Endothelial cell of umbilical vein (primary cell): ENCODE measurements at regions not wholly inside any gene's neighbourhood (a gene's known extent, or its start where the extent isn't known, plus 50 kb on each side); places are given as distances from the start of the nearest gene placed in this dataset.

Source experiments
- BruUV-seq: library from RNA; stranded (reverse); fragments of 400-500 nt; replicated peaks from 2 replicates; lab custom pipeline; 2021; lab: Mats Ljungman, UMichigan
- CTCF ChIA-PET: fragments of 300-600, 350-600 bp; sonication (Branson Sonifier 250); formaldehyde crosslinking; loops from one replicate; lab custom pipeline; 2021; ENCODE audit warnings: antibody characterized with exemption, inconsistent platforms; lab: Charles Lee
- POLR2A ChIA-PET: fragments of 300-600, 350-600 bp; sonication (Branson Sonifier 250); formaldehyde crosslinking; loops from one replicate; lab custom pipeline; 2021; ENCODE audit warnings: antibody characterized with exemption, inconsistent platforms; lab: Charles Lee
- DNase-seq: peaks from one replicate; pipeline ENCODE4 v3.0.0-alpha.2; 2011; ENCODE audit warnings: low read depth, low spot score
- FAIRE-seq: peaks from 2 replicates; lab custom pipeline; 2011; peaks lifted over from hg19 to GRCh38; lab: Jason Lieb, UNC
- H2AFZ ChIP-seq: 2 replicates; pipeline ENCODE4 v1.6.0; 2012; ENCODE audit warnings: low read depth, low read length, control low read depth, inconsistent platforms
- H3K27ac ChIP-seq: 2 replicates; pipeline ENCODE4 v1.5.1; 2011; ENCODE audit warnings: low read depth, mild to moderate bottlenecking, control low read depth, low read length, moderate library complexity; ENCODE audit not compliant: insufficient read depth
- H3K27me3 ChIP-seq, 2 experiments: 2 replicates each; pipeline versions ENCODE4 v1.6.0 to v1.6.1; 2011; ENCODE audit warnings: low read length in 2 of 2, mixed read lengths in 1 of 2; ENCODE audit not compliant: control insufficient read depth in 2 of 2, insufficient read depth in 2 of 2
- H3K36me3 ChIP-seq, 2 experiments: 2 replicates in 1 of 2; 3 replicates in 1 of 2; pipeline ENCODE4 v1.5.1; 2011; ENCODE audit warnings: low read length in 2 of 2, mild to moderate bottlenecking in 1 of 2, moderate library complexity in 1 of 2; ENCODE audit not compliant: control insufficient read depth in 2 of 2, insufficient read depth in 2 of 2; ENCODE audit errors: extremely low read depth in 1 of 2
- H3K4me1 ChIP-seq: 3 replicates; pipeline ENCODE4 v1.5.1; 2011; ENCODE audit warnings: mild to moderate bottlenecking, low read length; ENCODE audit not compliant: control insufficient read depth, insufficient read depth; ENCODE audit errors: extremely low read depth
- H3K4me2 ChIP-seq: 2 replicates; pipeline ENCODE4 v1.6.1; 2011; ENCODE audit warnings: low read length, control low read depth, mixed read lengths; ENCODE audit not compliant: insufficient read depth
- H3K4me3 ChIP-seq, 3 experiments: fragments of 200-600 bp in 1 of 3; sonication (generic), shearing (Covaris generic) in 1 of 3; replicated peaks in 1 of 3; 2 replicates each; pipeline ENCODE4 v1.5.1; 2011 to 2016; ENCODE audit warnings: control low read depth in 3 of 3, low read length in 3 of 3, mild to moderate bottlenecking in 2 of 3, inconsistent platforms in 1 of 3, low read depth in 1 of 3, moderate library complexity in 1 of 3; ENCODE audit not compliant: insufficient read depth in 1 of 3
- H3K79me2 ChIP-seq: 2 replicates; pipeline ENCODE4 v1.6.0; 2012; ENCODE audit warnings: low read length, inconsistent platforms; ENCODE audit not compliant: control insufficient read depth, insufficient read depth
- H3K9ac ChIP-seq: replicated peaks from 2 replicates; pipeline ENCODE3; 2011; ENCODE audit warnings: low read length, control low read depth; ENCODE audit not compliant: insufficient read depth; ENCODE audit errors: extremely low read depth
- H3K9me1 ChIP-seq: replicated peaks from 3 replicates; pipeline ENCODE4 v1.6.0; 2011; ENCODE audit warnings: mild to moderate bottlenecking, low read length; ENCODE audit not compliant: control insufficient read depth, insufficient read depth; ENCODE audit errors: extremely low read depth
- H3K9me3 ChIP-seq: replicated peaks from 2 replicates; pipeline ENCODE4 v1.5.1; 2012; ENCODE audit warnings: low read length, inconsistent platforms; ENCODE audit not compliant: control insufficient read depth, insufficient read depth
- H4K20me1 ChIP-seq: replicated peaks from 2 replicates; pipeline ENCODE3; 2011; ENCODE audit warnings: mild to moderate bottlenecking, low read length; ENCODE audit not compliant: control insufficient read depth, insufficient read depth; ENCODE audit errors: extremely low read depth
- CTCF ChIP-seq, 2 donors: IDR thresholded peaks; 1 replicate in 1 of 2; 2 replicates in 1 of 2; pipeline ENCODE4 v1.5.1; 2011; ENCODE audit warnings: low read length in 2 of 2, mild to moderate bottlenecking in 2 of 2, moderate library complexity in 2 of 2, control low read depth in 1 of 2, inconsistent platforms in 1 of 2, low read depth in 1 of 2; ENCODE audit not compliant: insufficient read depth in 1 of 2; ENCODE audit errors: extremely low read depth in 1 of 2
- EZH2 ChIP-seq: IDR thresholded peaks from 2 replicates; pipeline ENCODE4 v1.6.1; 2012; ENCODE audit warnings: borderline replicate concordance, low read depth, mild to moderate bottlenecking, moderate library complexity, low read length, inconsistent platforms; ENCODE audit not compliant: severe bottlenecking
- FOS ChIP-seq: IDR thresholded peaks from 2 replicates; pipeline ENCODE4 v1.6.1; 2011; ENCODE audit warnings: mild to moderate bottlenecking, low read length, moderate library complexity, borderline replicate concordance; ENCODE audit not compliant: insufficient read depth
- GATA2 ChIP-seq: IDR thresholded peaks from 2 replicates; pipeline ENCODE4 v1.7.0; 2011; ENCODE audit warnings: low read depth, mild to moderate bottlenecking, moderate library complexity, mixed read lengths, low read length; ENCODE audit not compliant: insufficient read length, insufficient read depth
- JUN ChIP-seq: IDR thresholded peaks from 2 replicates; pipeline ENCODE4 v1.6.1; 2011; ENCODE audit warnings: borderline replicate concordance, low read depth; ENCODE audit not compliant: insufficient read length, insufficient read depth
- MAX ChIP-seq: IDR thresholded peaks from 2 replicates; pipeline ENCODE4 v1.6.1; 2011; ENCODE audit not compliant: insufficient read depth, insufficient read length
- MYC ChIP-seq: IDR thresholded peaks from one replicate; pipeline ENCODE4 v1.6.1; 2011; ENCODE audit warnings: mild to moderate bottlenecking, low read depth, low read length
- POLR2A ChIP-seq: IDR thresholded peaks from 2 replicates; pipeline ENCODE4 v1.6.1; 2012; ENCODE audit warnings: low read depth, mild to moderate bottlenecking, control low read depth, low read length
- POLR2AphosphoS5 ChIP-seq: IDR thresholded peaks from 2 replicates; pipeline ENCODE4 v1.6.1; 2012; ENCODE audit warnings: low read depth, mild to moderate bottlenecking, control low read depth, low read length, moderate library complexity; ENCODE audit not compliant: insufficient read depth
- dilution Hi-C: fragments of 300-500 bp; cut with MboI; formaldehyde crosslinking; loops from one replicate; pipeline ENCODE4 v1.15.0; 2019; ENCODE audit warnings: low sequenced_read_pairs; ENCODE audit not compliant: extremely low pct_ligation_motif_present
- intact Hi-C: fragments of 100-400 bp; cut with micrococcal nuclease; formaldehyde crosslinking; loops from one replicate; pipeline ENCODE4 v1.10.0; 2022

GRCh38 chr4:181592221-181592745 is 650.9 kb upstream of the TENM3 start:
- TF ChIP-seq EZH2, result no peak
- no peak for TF ChIP-seq JUN
- no peak for TF ChIP-seq POLR2AphosphoS5
- no peak for TF ChIP-seq MYC
- TF ChIP-seq POLR2A, result no peak
- no peak for TF ChIP-seq CTCF (IDR thresholded peaks at IDR 0.05; ENCODE audit: extremely low read depth in 1 of 2, insufficient read depth in 1 of 2, low read depth in 1 of 2, low read length in 2 of 2)
- TF ChIP-seq FOS, result no peak
- no peak for TF ChIP-seq GATA2
- no peak for TF ChIP-seq MAX
- ChIA-PET CTCF (no interaction called here), POLR2A (no interaction called here)
- dilution Hi-C loops (no loop called here), intact Hi-C loops (no loop called here)
- no TSS peak for BruUV-seq
- Histone ChIP-seq H3K9me1 (no peaks in the 10 kb centered on the region), H3K27ac (no peak overlapping the region), H2AFZ (no peak overlapping the region), H3K27me3 (no peaks in the 10 kb centered on the region), H3K4me3 (no peak overlapping the region), H4K20me1 (no peaks in the 10 kb centered on the region), H3K4me2 (no peak overlapping the region), H3K9me3 (peaks cover 2% of the 10 kb centered on the region), H3K4me1 (no peaks in the 10 kb centered on the region), H3K79me2 (no peaks in the 10 kb centered on the region), H3K36me3 (no peaks in the 10 kb centered on the region), H3K9ac (no peak overlapping the region)
- no peak for FAIRE-seq
- DNase-seq, result no peak
